Endodermal cell (in vitro differentiated cells): ENCODE measurements at regions not wholly inside any gene's neighbourhood (a gene's known extent, or its start where the extent isn't known, plus 50 kb on each side); places are given as distances from the start of the nearest gene placed in this dataset.

ENCODE experiments used
- DNase-seq: peaks from one replicate; pipeline ENCODE4 v3.0.0-alpha.2; 2017
- H3K27ac ChIP-seq: 2 replicates; pipeline ENCODE4 v1.5.1; 2013; ENCODE audit warnings: mild to moderate bottlenecking, low read depth, low read length, moderate library complexity
- H3K27me3 ChIP-seq: 2 replicates; pipeline ENCODE4 v1.6.1; 2013; ENCODE audit warnings: mild to moderate bottlenecking, low read length, moderate library complexity; ENCODE audit not compliant: insufficient read depth, control insufficient read depth, poor library complexity, severe bottlenecking
- H3K36me3 ChIP-seq: 2 replicates; pipeline ENCODE4 v1.7.0; 2013; ENCODE audit warnings: mild to moderate bottlenecking, low read length, moderate library complexity; ENCODE audit not compliant: control insufficient read depth, insufficient read depth
- H3K4me1 ChIP-seq: one replicate; pipeline ENCODE4 v1.7.0; 2013; ENCODE audit warnings: low read length; ENCODE audit not compliant: control insufficient read depth, insufficient read depth
- H3K4me3 ChIP-seq: 2 replicates; pipeline ENCODE4 v1.5.1; 2013; ENCODE audit warnings: mild to moderate bottlenecking, low read length, moderate library complexity
- H3K9ac ChIP-seq: 2 replicates; pipeline ENCODE4 v1.6.1; 2013; ENCODE audit warnings: mild to moderate bottlenecking, low read length, moderate library complexity; ENCODE audit not compliant: poor library complexity, severe bottlenecking; ENCODE audit errors: extremely low read depth
- H3K9me3 ChIP-seq: 2 replicates; pipeline ENCODE4 v1.6.1; 2013; ENCODE audit warnings: mild to moderate bottlenecking, low read length, moderate library complexity; ENCODE audit not compliant: control insufficient read depth
- H3K27ac Mint-ChIP-seq: 2 replicates; pipeline ENCODE4 v1.8.0; 2020; ENCODE audit warnings: mixed read lengths
- H3K27me3 Mint-ChIP-seq: 2 replicates; pipeline ENCODE4 v1.8.0; 2021; ENCODE audit warnings: mild to moderate bottlenecking, mixed read lengths; ENCODE audit not compliant: insufficient read depth
- H3K36me3 Mint-ChIP-seq: 2 replicates; pipeline ENCODE4 v1.8.0; 2020; ENCODE audit warnings: low read depth, mixed read lengths
- H3K4me1 Mint-ChIP-seq: 2 replicates; pipeline ENCODE4 v1.8.0; 2020; ENCODE audit warnings: mixed read lengths
- H3K4me3 Mint-ChIP-seq: 2 replicates; pipeline ENCODE4 v1.8.0; 2020; ENCODE audit warnings: mild to moderate bottlenecking, moderate library complexity, mixed read lengths
- H3K9me3 Mint-ChIP-seq: 2 replicates; pipeline ENCODE4 v1.8.0; 2020; ENCODE audit warnings: mild to moderate bottlenecking, mixed read lengths
- CTCF ChIP-seq: fragments of 200-600 bp; sonication (generic); conservative IDR thresholded peaks from 2 replicates; pipeline ENCODE4 v1.5.0; 2021; ENCODE audit warnings: antibody characterized with exemption, mild to moderate bottlenecking
- WGBS, 2 experiments: methylation state at CpG; one replicate each; pipeline versions ENCODE4 v1.1.5 to v1.1.7; 2013; ENCODE audit warnings: missing lambda C conversion rate in 2 of 2, mixed read lengths in 1 of 2; ENCODE audit not compliant: insufficient coverage in 1 of 2, insufficient read length in 1 of 2; 5-methylcytosine and 5-hydroxymethylcytosine counted together

GRCh38 chr18:78896111-78896905 is 83.3 kb upstream of the SALL3 start:
- Histone ChIP-seq H3K27ac (no peak overlapping the region), H3K4me1 (no peaks in the 10 kb centered on the region), H3K36me3 (no peaks in the 10 kb centered on the region), H3K9ac (no peak overlapping the region), H3K4me3 (no peak overlapping the region), H3K27me3 (no peaks in the 10 kb centered on the region), H3K9me3 (no peaks in the 10 kb centered on the region)
- H3K27me3 Mint-ChIP-seq: no peaks in the 10 kb centered on the region
- H3K9me3 Mint-ChIP-seq: peaks cover 4% of the 10 kb centered on the region
- DNase-seq: peak; percentile 35
- 93% methylated on average over 21 to 22 of the region's 22 CpGs for WGBS, 2 experiments
- no peak for TF ChIP-seq CTCF
- H3K36me3 Mint-ChIP-seq: no peaks in the 10 kb centered on the region
- H3K4me3 Mint-ChIP-seq: no peak overlapping the region
- no peak overlapping the region for H3K27ac Mint-ChIP-seq
- no peaks in the 10 kb centered on the region for H3K4me1 Mint-ChIP-seq

- Histone ChIP-seq H3K4me1 (no peaks in the 10 kb centered on the region), H3K4me3 (no peak overlapping the region), H3K36me3 (no peaks in the 10 kb centered on the region), H3K27ac (no peak overlapping the region), H3K9ac (no peak overlapping the region), H3K9me3 (no peaks in the 10 kb centered on the region), H3K27me3 (no peaks in the 10 kb centered on the region)
- no peaks in the 10 kb centered on the region for H3K9me3 Mint-ChIP-seq
- no peak for TF ChIP-seq CTCF
- no peaks in the 10 kb centered on the region for H3K27me3 Mint-ChIP-seq
- no peak overlapping the region for H3K27ac Mint-ChIP-seq
- 93 to 97% methylated on average over 6 to 9 of the region's 9 CpGs for WGBS, 2 experiments
- H3K36me3 Mint-ChIP-seq: no peaks in the 10 kb centered on the region
- H3K4me3 Mint-ChIP-seq: no peak overlapping the region
- no peak for DNase-seq
- H3K4me1 Mint-ChIP-seq: no peaks in the 10 kb centered on the region
Observed at GRCh38 chr18:78898066-78898465, 81.6 kb upstream of the SALL3 start.

GRCh38 chr18:78898635-78899034 is 81.0 kb upstream of the SALL3 start:
- TF ChIP-seq CTCF: no peak
- Histone ChIP-seq H3K9ac (no peak overlapping the region), H3K4me3 (no peak overlapping the region), H3K36me3 (no peaks in the 10 kb centered on the region), H3K27ac (no peak overlapping the region), H3K9me3 (no peaks in the 10 kb centered on the region), H3K27me3 (no peaks in the 10 kb centered on the region), H3K4me1 (no peaks in the 10 kb centered on the region)
- Mint-ChIP-seq H3K9me3 (no peaks in the 10 kb centered on the region), H3K27me3 (no peaks in the 10 kb centered on the region), H3K27ac (no peak overlapping the region), H3K36me3 (no peaks in the 10 kb centered on the region), H3K4me3 (no peak overlapping the region), H3K4me1 (no peaks in the 10 kb centered on the region)
- DNase-seq: no peak
- whole genome bisulfite sequencing, 2 experiments: 89 to 92% methylated on average over 11 to 14 of the region's 14 CpGs
